ENCODE measurements at regions not wholly inside any gene's neighbourhood (a gene's known extent, or its start where the extent isn't known, plus 50 kb on each side); places are given as distances from the start of the nearest gene placed in this dataset.

DNA sequence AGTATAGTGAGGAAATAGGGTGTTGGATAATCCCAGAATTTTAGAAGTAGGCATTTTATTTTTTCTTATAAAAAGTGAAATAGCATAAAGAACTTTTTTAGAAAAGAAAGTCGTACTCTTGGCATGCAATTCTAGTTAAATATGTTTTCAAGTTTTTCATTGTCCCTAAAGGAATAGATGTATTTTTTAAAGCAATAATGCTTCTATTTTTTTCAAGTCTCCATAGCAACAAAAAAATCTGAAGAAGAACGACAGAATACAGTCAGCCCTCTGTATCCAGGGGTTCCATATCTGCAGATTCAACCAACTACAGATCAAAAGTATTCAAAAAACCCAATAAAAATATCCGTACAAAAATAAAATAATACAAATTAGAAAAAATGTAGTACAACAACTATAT is 538.2 kb downstream of the GLUD2 start:
- Histone ChIP-seq H3K4me1 (ENCODE audit: control insufficient read depth in 4 of 4, insufficient read depth in 4 of 4, low read length in 3 of 4) (no peaks in the 10 kb centered on the region), H3K27ac (ENCODE audit: low read depth in 1 of 2, low read length in 2 of 2) (no peak overlapping the region), H3K4me3 (ENCODE audit: low read depth in 1 of 3, low read length in 3 of 3) (no peak overlapping the region), H3K36me3 (ENCODE audit: control insufficient read depth in 4 of 4, insufficient read depth in 3 of 4, low read depth in 1 of 4, low read length in 3 of 4) (no peaks in the 10 kb centered on the region), H3K9me3 (ENCODE audit: control insufficient read depth in 4 of 4, low read length in 3 of 4) (no peaks in the 10 kb centered on the region), H3K9ac (ENCODE audit: low read depth in 1 of 2, low read length in 2 of 2) (no peak overlapping the region), H3K27me3 (ENCODE audit: control insufficient read depth in 4 of 4, insufficient read depth in 4 of 4, low read length in 3 of 4) (no peaks in the 10 kb centered on the region)
- TF ChIP-seq YY1 (IDR thresholded peaks at IDR 0.05) (no peak), JUND (IDR thresholded peaks at IDR 0.05) (no peak), MAX (IDR thresholded peaks at IDR 0.05) (no peak), NR2F2 (IDR thresholded peaks at IDR 0.05) (no peak), FOXA2 (IDR thresholded peaks at IDR 0.05) (no peak), HNF4A (conservative IDR thresholded peaks at IDR 0.05) (no peak)
- WGBS = 83% methylated on average over 3 of the region's 3 CpGs
- no peak for DNase-seq (ENCODE audit: low spot score)

GRCh38 chrX:121592884-121593283 is 545.5 kb downstream of the GLUD2 start:
- no peaks in the 10 kb centered on the region for H3K27me3 ChIP-seq (ENCODE audit: control insufficient read depth in 4 of 4, insufficient read depth in 4 of 4, low read length in 3 of 4)
- TF ChIP-seq JUND (IDR thresholded peaks at IDR 0.05) = no peak
- TF ChIP-seq, protein P1, sequence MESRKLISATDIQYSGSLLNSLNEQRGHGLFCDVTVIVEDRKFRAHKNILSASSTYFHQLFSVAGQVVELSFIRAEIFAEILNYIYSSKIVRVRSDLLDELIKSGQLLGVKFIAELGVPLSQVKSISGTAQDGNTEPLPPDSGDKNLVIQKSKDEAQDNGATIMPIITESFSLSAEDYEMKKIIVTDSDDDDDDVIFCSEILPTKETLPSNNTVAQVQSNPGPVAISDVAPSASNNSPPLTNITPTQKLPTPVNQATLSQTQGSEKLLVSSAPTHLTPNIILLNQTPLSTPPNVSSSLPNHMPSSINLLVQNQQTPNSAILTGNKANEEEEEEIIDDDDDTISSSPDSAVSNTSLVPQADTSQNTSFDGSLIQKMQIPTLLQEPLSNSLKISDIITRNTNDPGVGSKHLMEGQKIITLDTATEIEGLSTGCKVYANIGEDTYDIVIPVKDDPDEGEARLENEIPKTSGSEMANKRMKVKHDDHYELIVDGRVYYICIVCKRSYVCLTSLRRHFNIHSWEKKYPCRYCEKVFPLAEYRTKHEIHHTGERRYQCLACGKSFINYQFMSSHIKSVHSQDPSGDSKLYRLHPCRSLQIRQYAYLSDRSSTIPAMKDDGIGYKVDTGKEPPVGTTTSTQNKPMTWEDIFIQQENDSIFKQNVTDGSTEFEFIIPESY (IDR thresholded peaks at IDR 0.05) = no peak
- TF ChIP-seq MAX (IDR thresholded peaks at IDR 0.05) = no peak
- TF ChIP-seq FOXA2 (IDR thresholded peaks at IDR 0.05) = no peak
- TF ChIP-seq SP1 (IDR thresholded peaks at IDR 0.05) = no peak
- TF ChIP-seq TAF1 (conservative IDR thresholded peaks at IDR 0.05) = no peak
- TF ChIP-seq RXRA (IDR thresholded peaks at IDR 0.05) = no peak
- no peak for TF ChIP-seq HNF4A (conservative IDR thresholded peaks at IDR 0.05)
- no peak for TF ChIP-seq RAD21 (IDR thresholded peaks at IDR 0.05)
- no peak for TF ChIP-seq REST (IDR thresholded peaks at IDR 0.05)
- no peak for TF ChIP-seq NR2F2 (IDR thresholded peaks at IDR 0.05)
- no peak for TF ChIP-seq ATF3 (IDR thresholded peaks at IDR 0.05)
- no peak for TF ChIP-seq GABPA (IDR thresholded peaks at IDR 0.05 in 1 of 2, conservative IDR thresholded peaks at IDR 0.05 in 1 of 2)
- TF ChIP-seq FOXA1 (IDR thresholded peaks at IDR 0.05) = no peak
- TF ChIP-seq YY1 (IDR thresholded peaks at IDR 0.05) = no peak
- H3K9ac ChIP-seq (ENCODE audit: low read depth in 1 of 2, low read length in 2 of 2) = no peak overlapping the region
- H3K27ac ChIP-seq (ENCODE audit: low read depth in 1 of 2, low read length in 2 of 2) = no peak overlapping the region
- DNase-seq (ENCODE audit: low spot score) = no peak
- no peaks in the 10 kb centered on the region for H3K36me3 ChIP-seq (ENCODE audit: control insufficient read depth in 4 of 4, insufficient read depth in 3 of 4, low read depth in 1 of 4, low read length in 3 of 4)
- no peaks in the 10 kb centered on the region for H3K9me3 ChIP-seq (ENCODE audit: control insufficient read depth in 4 of 4, low read length in 3 of 4)
- H3K4me1 ChIP-seq (ENCODE audit: control insufficient read depth in 4 of 4, insufficient read depth in 4 of 4, low read length in 3 of 4) = no peaks in the 10 kb centered on the region
- WGBS = 74% methylated on average over 3 of the region's 3 CpGs
- H3K4me3 ChIP-seq (ENCODE audit: low read depth in 1 of 3, low read length in 3 of 3) = no peak overlapping the region
